Hematopoietic multipotent progenitor cell (in vitro differentiated cells): ENCODE measurements at regions not wholly inside any gene's neighbourhood (a gene's known extent, or its start where the extent isn't known, plus 50 kb on each side); places are given as distances from the start of the nearest gene placed in this dataset.
"Not testable (repeated sequence)": the region's sequence is repeated elsewhere in the genome, so short reads cannot be mapped to it uniquely, and the experiment has no call there.

Source experiments
- DNase-seq, 3 donors: peaks; one replicate each; pipeline ENCODE4 v3.0.0-alpha.2; 2011 to 2015; ENCODE audit warnings: low read depth in 2 of 3, low spot score in 2 of 3

- no peak for DNase-seq
Measured at GRCh38 chr11:23134627-23135026, 274.4 kb upstream of the CCDC179 start.

GRCh38 chr11:23138761-23139160, 278.5 kb upstream of the CCDC179 start:
- no peak for DNase-seq

GRCh38 chr11:23143022-23143421, 282.7 kb upstream of the CCDC179 start:
- DNase-seq = no peak

GRCh38 chr11:23151819-23152218, 291.5 kb upstream of the CCDC179 start:
- no peak for DNase-seq

GRCh38 chr11:23155503-23155902, 295.2 kb upstream of the CCDC179 start:
- DNase-seq = no peak

- no peak for DNase-seq
Measured at GRCh38 chr11:23164022-23164421, 303.7 kb upstream of the CCDC179 start.

GRCh38 chr11:23166376-23166775, 306.1 kb upstream of the CCDC179 start:
- DNase-seq = no peak

GRCh38 chr11:23179609-23180008, 319.3 kb upstream of the CCDC179 start:
- DNase-seq = no peak

- DNase-seq = no peak
Measured at GRCh38 chr11:23181022-23181807, 320.9 kb upstream of the CCDC179 start.

GRCh38 chr11:23192256-23192655, 332.0 kb upstream of the CCDC179 start:
- no peak for DNase-seq

GRCh38 chr11:23201936-23202522, 341.8 kb upstream of the CCDC179 start:
- no peak for DNase-seq

GRCh38 chr11:23202611-23203010, 342.3 kb upstream of the CCDC179 start:
- DNase-seq = peak in 2 of 3 donors; percentile 37 to 63

- DNase-seq = peak in 2 of 3 donors; percentile 28 to 80
Measured at GRCh38 chr11:23205156-23205871, 345.0 kb upstream of the CCDC179 start.

- DNase-seq = no peak
Measured at GRCh38 chr11:23206741-23207336, 346.6 kb upstream of the CCDC179 start.

GRCh38 chr11:23211221-23211620, 350.9 kb upstream of the CCDC179 start:
- no peak for DNase-seq

- no peak for DNase-seq
Measured at GRCh38 chr11:23212807-23213206, 352.5 kb upstream of the CCDC179 start.

GRCh38 chr11:23217072-23217471, 356.8 kb upstream of the CCDC179 start:
- no peak for DNase-seq

- not testable (repeated sequence) for DNase-seq
Measured at GRCh38 chr11:23220086-23220485, 359.8 kb upstream of the CCDC179 start.

- DNase-seq = no peak
Measured at GRCh38 chr11:23221366-23221765, 361.1 kb upstream of the CCDC179 start.

- no peak for DNase-seq
Measured at GRCh38 chr11:23226331-23227077, 366.2 kb upstream of the CCDC179 start.

- no peak for DNase-seq
Measured at GRCh38 chr11:23227078-23227445, 366.8 kb upstream of the CCDC179 start.
